GM21723 (cell line): ENCODE measurements at regions not wholly inside any gene's neighbourhood (a gene's known extent, or its start where the extent isn't known, plus 50 kb on each side); places are given as distances from the start of the nearest gene placed in this dataset.
"Not testable (repeated sequence)": the region's sequence is repeated elsewhere in the genome, so short reads cannot be mapped to it uniquely, and the experiment has no call there.

Source experiments
- ATAC-seq: cut with Tn5 transposase; IDR thresholded peaks from one replicate; pipeline ENCODE4 v1.9.1; 2021; ENCODE audit warnings: mild to moderate bottlenecking, moderate library complexity; ENCODE audit not compliant: unreplicated experiment

- ATAC-seq = no peak
Measured at GRCh38 chr1:172795741-172796140, 136.8 kb downstream of the FASLG start.

- ATAC-seq = not testable (repeated sequence)
Measured at GRCh38 chr1:172799804-172800203, 140.9 kb downstream of the FASLG start.

- ATAC-seq = no peak
Measured at GRCh38 chr1:172801771-172802322, 142.9 kb downstream of the FASLG start.

- no peak for ATAC-seq
Measured at GRCh38 chr1:172809750-172810149, 150.8 kb downstream of the FASLG start.

- no peak for ATAC-seq
Measured at GRCh38 chr1:172810480-172811175, 151.7 kb downstream of the FASLG start.

- ATAC-seq = no peak
Measured at GRCh38 chr1:172811694-172812093, 152.8 kb downstream of the FASLG start.

GRCh38 chr1:172812118-172812517 is 153.2 kb downstream of the FASLG start:
- ATAC-seq = no peak

GRCh38 chr1:172813330-172813729 is 154.4 kb downstream of the FASLG start:
- no peak for ATAC-seq

GRCh38 chr1:172814428-172814827 is 155.5 kb downstream of the FASLG start:
- no peak for ATAC-seq

GRCh38 chr1:172815740-172816139 is 156.8 kb downstream of the FASLG start:
- no peak for ATAC-seq

GRCh38 chr1:172818841-172819527 is 160.1 kb downstream of the FASLG start:
- peak; percentile 92 for ATAC-seq

- ATAC-seq = no peak
Measured at GRCh38 chr1:172820475-172821158, 161.7 kb downstream of the FASLG start.

- no peak for ATAC-seq
Measured at GRCh38 chr1:172821609-172822274, 162.8 kb downstream of the FASLG start.

GRCh38 chr1:172822886-172823285 is 164.0 kb downstream of the FASLG start:
- no peak for ATAC-seq

GRCh38 chr1:172823534-172823933 is 164.6 kb downstream of the FASLG start:
- ATAC-seq = no peak

- ATAC-seq = no peak
Measured at GRCh38 chr1:172824209-172824608, 165.3 kb downstream of the FASLG start.

- peak; percentile 51 for ATAC-seq
Measured at GRCh38 chr1:172826096-172826741, 167.3 kb downstream of the FASLG start.

- no peak for ATAC-seq
Measured at GRCh38 chr1:172827301-172827700, 168.4 kb downstream of the FASLG start.

- ATAC-seq = no peak
Measured at GRCh38 chr1:172827841-172828240, 168.9 kb downstream of the FASLG start.

GRCh38 chr1:172832006-172832725 is 173.3 kb downstream of the FASLG start:
- no peak for ATAC-seq
